ENCODE measurements at regions not wholly inside any gene's neighbourhood (a gene's known extent, or its start where the extent isn't known, plus 50 kb on each side); places are given as distances from the start of the nearest gene placed in this dataset.
"Not testable (repeated sequence)": the region's sequence is repeated elsewhere in the genome, so short reads cannot be mapped to it uniquely, and the experiment has no call there.

DNA sequence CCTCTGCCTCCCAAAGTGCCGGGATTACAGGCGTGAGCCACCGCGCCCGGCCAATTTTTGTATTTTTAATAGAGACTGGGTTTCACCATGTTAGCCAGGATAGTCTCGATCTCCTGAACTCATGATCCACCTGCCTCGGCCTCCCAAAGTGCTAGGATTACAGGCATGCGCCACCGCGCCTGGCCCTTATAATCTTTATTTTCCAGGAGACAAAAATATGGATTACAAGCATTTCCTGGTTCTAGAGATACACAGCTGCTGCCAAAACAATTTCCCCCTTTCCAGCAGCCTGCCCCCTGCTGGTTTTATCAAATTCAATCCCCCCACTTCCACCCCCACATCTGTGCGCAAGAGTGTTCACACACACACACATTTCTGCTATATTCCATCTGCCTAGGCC is 333.4 kb downstream of the ZNF479 start:
- TF ChIP-seq, protein P1, sequence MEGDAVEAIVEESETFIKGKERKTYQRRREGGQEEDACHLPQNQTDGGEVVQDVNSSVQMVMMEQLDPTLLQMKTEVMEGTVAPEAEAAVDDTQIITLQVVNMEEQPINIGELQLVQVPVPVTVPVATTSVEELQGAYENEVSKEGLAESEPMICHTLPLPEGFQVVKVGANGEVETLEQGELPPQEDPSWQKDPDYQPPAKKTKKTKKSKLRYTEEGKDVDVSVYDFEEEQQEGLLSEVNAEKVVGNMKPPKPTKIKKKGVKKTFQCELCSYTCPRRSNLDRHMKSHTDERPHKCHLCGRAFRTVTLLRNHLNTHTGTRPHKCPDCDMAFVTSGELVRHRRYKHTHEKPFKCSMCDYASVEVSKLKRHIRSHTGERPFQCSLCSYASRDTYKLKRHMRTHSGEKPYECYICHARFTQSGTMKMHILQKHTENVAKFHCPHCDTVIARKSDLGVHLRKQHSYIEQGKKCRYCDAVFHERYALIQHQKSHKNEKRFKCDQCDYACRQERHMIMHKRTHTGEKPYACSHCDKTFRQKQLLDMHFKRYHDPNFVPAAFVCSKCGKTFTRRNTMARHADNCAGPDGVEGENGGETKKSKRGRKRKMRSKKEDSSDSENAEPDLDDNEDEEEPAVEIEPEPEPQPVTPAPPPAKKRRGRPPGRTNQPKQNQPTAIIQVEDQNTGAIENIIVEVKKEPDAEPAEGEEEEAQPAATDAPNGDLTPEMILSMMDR (IDR thresholded peaks at IDR 0.05): not testable (repeated sequence)
- TF ChIP-seq POLR2A (IDR thresholded peaks at IDR 0.05): not testable (repeated sequence)

All from adrenal gland (tissue), 5 donors.